ENCODE measurements at regions not wholly inside any gene's neighbourhood (a gene's known extent, or its start where the extent isn't known, plus 50 kb on each side); places are given as distances from the start of the nearest gene placed in this dataset.

DNA sequence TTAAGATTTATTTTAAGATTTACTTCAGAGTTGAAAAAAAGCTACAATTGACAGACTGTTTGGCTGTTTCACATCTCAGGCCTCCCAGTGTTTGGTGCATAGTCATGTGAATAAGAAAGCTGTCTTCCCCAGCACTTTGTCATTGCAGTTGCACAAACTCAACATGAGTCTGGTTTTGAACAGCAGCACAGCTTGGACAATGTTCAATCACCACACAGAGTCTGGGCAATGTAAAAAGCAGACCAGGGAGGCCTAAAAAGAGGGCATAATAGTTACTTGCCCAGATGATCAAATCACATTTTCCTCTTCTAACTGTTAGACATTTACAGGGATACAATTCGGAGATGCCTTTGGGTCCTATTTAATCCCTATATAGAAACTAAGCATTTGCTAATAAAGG, 1055.0 kb downstream of the RPA4 start:
- Histone ChIP-seq H3K4me1 (ENCODE audit: control insufficient read depth in 2 of 3, insufficient read depth in 2 of 3, low read depth in 1 of 3, low read length in 3 of 3) (no peaks in the 10 kb centered on the region), H3K9me3 (ENCODE audit: control insufficient read depth in 2 of 3, insufficient read depth in 1 of 3, low read length in 3 of 3) (no peaks in the 10 kb centered on the region), H3K27me3 (ENCODE audit: control insufficient read depth, insufficient read depth, low read length) (no peaks in the 10 kb centered on the region), H3K4me3 (ENCODE audit: low read length in 3 of 3) (no peak overlapping the region), H3K36me3 (ENCODE audit: control insufficient read depth in 2 of 3, insufficient read depth in 3 of 3, low read length in 3 of 3) (no peaks in the 10 kb centered on the region), H3K9ac (ENCODE audit: low read length in 3 of 3) (no peak overlapping the region), H3K27ac (ENCODE audit: low read depth in 2 of 2, low read length in 2 of 2) (no peak overlapping the region)
- DNase-seq (no peak), FAIRE-seq (no peak)
- TF ChIP-seq CTCF (IDR thresholded peaks at IDR 0.05; ENCODE audit: borderline replicate concordance, extremely low read depth, insufficient read depth), result no peak
- intact Hi-C loops (cut with DNase I), result no loop called here

DNA sequence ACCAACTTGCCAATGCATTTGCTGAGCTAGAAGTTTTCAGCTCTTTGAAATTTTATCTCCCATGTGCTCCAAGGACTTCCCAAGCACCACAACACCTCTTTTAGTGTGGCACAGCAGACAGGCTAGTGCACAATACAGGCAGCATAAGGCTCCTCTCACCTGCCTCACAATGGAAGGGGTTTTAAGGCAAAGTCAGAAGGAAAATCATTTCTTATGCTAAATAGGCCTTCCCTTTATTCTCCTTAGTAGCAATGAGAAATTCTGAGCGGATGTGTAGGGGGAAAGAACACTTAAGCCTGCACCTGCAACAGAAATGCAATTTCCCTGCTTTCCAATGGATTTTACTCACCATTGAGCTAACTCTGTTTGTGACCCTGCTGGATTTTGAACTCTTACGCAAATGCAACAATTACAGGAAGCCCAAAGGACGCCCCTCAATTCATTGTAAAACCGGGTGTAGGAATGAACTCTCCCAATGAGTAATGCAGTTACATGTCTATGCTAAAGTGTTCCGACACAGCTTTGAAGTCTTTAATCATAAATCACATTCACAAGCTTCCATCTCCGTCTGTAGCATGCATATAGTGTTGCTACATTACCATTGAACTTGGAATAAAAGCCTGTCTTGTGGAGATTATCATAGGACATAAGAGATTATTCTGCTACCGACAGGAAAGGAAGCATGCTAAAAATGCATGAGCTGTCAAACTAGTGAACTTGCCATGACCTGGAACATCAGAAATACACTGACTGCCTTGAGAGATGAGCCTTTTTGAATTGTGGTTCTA, 1084.9 kb downstream of the RPA4 start:
- H3K9me3 ChIP-seq (ENCODE audit: control insufficient read depth in 2 of 3, insufficient read depth in 1 of 3, low read length in 3 of 3), result no peaks in the 10 kb centered on the region
- H3K9ac ChIP-seq (ENCODE audit: low read length in 3 of 3), result no peak overlapping the region
- H3K4me3 ChIP-seq (ENCODE audit: low read length in 3 of 3), result no peak overlapping the region
- H3K4me1 ChIP-seq (ENCODE audit: control insufficient read depth in 2 of 3, insufficient read depth in 2 of 3, low read depth in 1 of 3, low read length in 3 of 3), result no peaks in the 10 kb centered on the region
- H3K27me3 ChIP-seq (ENCODE audit: control insufficient read depth, insufficient read depth, low read length), result no peaks in the 10 kb centered on the region
- no peak for TF ChIP-seq CTCF (IDR thresholded peaks at IDR 0.05; ENCODE audit: borderline replicate concordance, extremely low read depth, insufficient read depth)
- intact Hi-C loops (cut with DNase I), result no loop called here
- no peak for FAIRE-seq
- no peaks in the 10 kb centered on the region for H3K36me3 ChIP-seq (ENCODE audit: control insufficient read depth in 2 of 3, insufficient read depth in 3 of 3, low read length in 3 of 3)
- DNase-seq, result no peak
- H3K27ac ChIP-seq (ENCODE audit: low read depth in 2 of 2, low read length in 2 of 2), result no peak overlapping the region

GRCh38 chrX:97984641-97985040, 1100.9 kb downstream of the RPA4 start:
- H3K4me1 ChIP-seq (ENCODE audit: control insufficient read depth in 2 of 3, insufficient read depth in 2 of 3, low read depth in 1 of 3, low read length in 3 of 3), result no peaks in the 10 kb centered on the region
- intact Hi-C loops (cut with DNase I), result no loop called here
- H3K4me3 ChIP-seq (ENCODE audit: low read length in 3 of 3), result no peak overlapping the region
- no peaks in the 10 kb centered on the region for H3K27me3 ChIP-seq (ENCODE audit: control insufficient read depth, insufficient read depth, low read length)
- no peak overlapping the region for H3K9ac ChIP-seq (ENCODE audit: low read length in 3 of 3)
- H3K36me3 ChIP-seq (ENCODE audit: control insufficient read depth in 2 of 3, insufficient read depth in 3 of 3, low read length in 3 of 3), result no peaks in the 10 kb centered on the region
- no peaks in the 10 kb centered on the region for H3K9me3 ChIP-seq (ENCODE audit: control insufficient read depth in 2 of 3, insufficient read depth in 1 of 3, low read length in 3 of 3)
- TF ChIP-seq CTCF (IDR thresholded peaks at IDR 0.05; ENCODE audit: borderline replicate concordance, extremely low read depth, insufficient read depth), result no peak
- DNase-seq (no peak), FAIRE-seq (no peak)
- no peak overlapping the region for H3K27ac ChIP-seq (ENCODE audit: low read depth in 2 of 2, low read length in 2 of 2)

DNA sequence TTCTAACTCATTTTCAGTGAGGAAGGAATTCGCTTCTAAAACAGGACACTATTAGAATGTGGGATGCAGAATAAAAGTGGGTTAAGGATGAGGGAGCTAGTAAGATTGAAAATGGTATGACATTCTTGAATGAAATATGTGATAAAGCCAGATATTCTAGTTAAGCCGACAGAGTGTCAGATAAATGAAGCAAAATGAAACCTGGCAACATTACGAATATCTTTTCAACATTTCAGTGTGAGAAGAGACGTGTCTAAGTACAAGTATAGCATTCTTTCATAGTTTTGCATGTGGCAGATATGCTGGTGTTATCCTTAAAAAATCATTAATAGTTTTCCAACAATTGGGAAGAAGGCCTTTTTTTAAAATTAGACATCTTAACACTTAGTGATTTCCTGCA, 1101.4 kb downstream of the RPA4 start:
- Histone ChIP-seq H3K36me3 (ENCODE audit: control insufficient read depth in 2 of 3, insufficient read depth in 3 of 3, low read length in 3 of 3) (no peaks in the 10 kb centered on the region), H3K4me3 (ENCODE audit: low read length in 3 of 3) (no peak overlapping the region), H3K9me3 (ENCODE audit: control insufficient read depth in 2 of 3, insufficient read depth in 1 of 3, low read length in 3 of 3) (no peaks in the 10 kb centered on the region), H3K27ac (ENCODE audit: low read depth in 2 of 2, low read length in 2 of 2) (no peak overlapping the region), H3K9ac (ENCODE audit: low read length in 3 of 3) (no peak overlapping the region), H3K27me3 (ENCODE audit: control insufficient read depth, insufficient read depth, low read length) (no peaks in the 10 kb centered on the region), H3K4me1 (ENCODE audit: control insufficient read depth in 2 of 3, insufficient read depth in 2 of 3, low read depth in 1 of 3, low read length in 3 of 3) (no peaks in the 10 kb centered on the region)
- FAIRE-seq, result no peak
- no peak for TF ChIP-seq CTCF (IDR thresholded peaks at IDR 0.05; ENCODE audit: borderline replicate concordance, extremely low read depth, insufficient read depth)
- intact Hi-C loops (cut with DNase I), result no loop called here
- DNase-seq, result no peak

Measured in kidney (tissue), 13 donors.